ENCODE measurements at regions not wholly inside any gene's neighbourhood (a gene's known extent, or its start where the extent isn't known, plus 50 kb on each side); places are given as distances from the start of the nearest gene placed in this dataset.
A peak's percentile ranks its signal among the peaks of the same experiment; 100 is the strongest.
"Not testable (repeated sequence)": the region's sequence is repeated elsewhere in the genome, so short reads cannot be mapped to it uniquely, and the experiment has no call there.

- DNase-seq, result no peak
- in situ Hi-C loops (cut with HindIII; ENCODE audit: low pct_ligation_motif_present, low pct_unique_long_range_greater_than_20kb, low sequenced_read_pairs), result no loop called here
Measured at GRCh38 chr2:47695800-47696477, 87.0 kb upstream of the MSH6 start.

GRCh38 chr2:47694451-47694850 lies 88.5 kb upstream of the MSH6 start:
- in situ Hi-C loops (cut with HindIII; ENCODE audit: low pct_ligation_motif_present, low pct_unique_long_range_greater_than_20kb, low sequenced_read_pairs); DNase-seq: not testable (repeated sequence)

DNA sequence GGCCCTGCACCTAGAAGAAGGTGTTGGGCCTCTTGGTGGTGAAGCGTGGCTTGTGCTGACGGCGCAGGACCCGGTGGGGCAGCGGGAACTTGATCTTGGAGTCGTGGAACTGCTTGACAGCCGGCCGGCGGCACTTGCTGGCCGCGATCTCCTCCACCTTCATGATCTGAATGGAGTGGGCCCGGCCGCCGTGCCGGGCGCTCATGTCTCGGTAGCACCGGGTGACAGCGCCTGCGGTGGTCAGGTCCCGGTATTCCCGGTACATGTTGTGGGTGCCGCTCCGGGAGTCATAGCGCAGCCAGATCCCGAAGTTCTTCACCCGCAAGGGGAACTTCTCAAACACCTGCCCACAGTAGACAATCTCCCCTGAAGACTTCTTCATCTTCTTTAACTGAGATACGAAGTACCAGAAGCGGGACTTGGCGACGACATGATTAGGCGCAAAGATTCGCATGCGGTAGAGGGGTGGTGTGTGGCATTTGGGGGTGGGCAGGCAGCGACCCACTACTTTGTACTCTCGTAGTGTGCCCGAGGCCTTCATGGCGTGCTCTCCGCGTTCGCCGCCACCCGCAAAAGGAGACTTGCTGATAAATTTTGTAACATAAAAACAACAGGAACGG lies 92.1 kb upstream of the MSH6 start:
- DNase-seq; in situ Hi-C loops (cut with HindIII; ENCODE audit: low pct_ligation_motif_present, low pct_unique_long_range_greater_than_20kb, low sequenced_read_pairs): not testable (repeated sequence)

DNA sequence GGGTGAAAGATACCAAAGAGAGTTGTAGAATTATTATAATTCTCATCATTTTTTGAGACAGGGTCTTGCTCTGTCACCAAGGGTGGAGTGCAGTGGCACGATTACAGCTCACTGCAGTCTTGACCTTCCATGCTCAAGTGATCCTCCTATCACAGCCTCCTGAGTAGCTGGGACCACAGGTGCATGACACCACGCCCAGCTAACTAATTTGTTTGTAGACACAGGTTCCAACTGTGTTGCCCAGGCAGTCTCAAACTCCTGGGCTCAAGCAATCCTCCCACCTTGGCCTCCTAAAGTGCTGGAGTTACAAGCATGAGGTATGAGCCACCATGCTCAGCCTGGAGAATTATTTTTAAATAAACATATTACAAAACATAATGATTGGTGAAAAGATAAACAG lies 92.8 kb upstream of the MSH6 start:
- in situ Hi-C loops (cut with HindIII; ENCODE audit: low pct_ligation_motif_present, low pct_unique_long_range_greater_than_20kb, low sequenced_read_pairs), result no loop called here
- no peak for DNase-seq

GRCh38 chr2:47689118-47689517 lies 93.8 kb upstream of the MSH6 start:
- in situ Hi-C loops (cut with HindIII; ENCODE audit: low pct_ligation_motif_present, low pct_unique_long_range_greater_than_20kb, low sequenced_read_pairs); DNase-seq: not testable (repeated sequence)

GRCh38 chr2:47688561-47688960 lies 94.4 kb upstream of the MSH6 start:
- in situ Hi-C loops (cut with HindIII; ENCODE audit: low pct_ligation_motif_present, low pct_unique_long_range_greater_than_20kb, low sequenced_read_pairs), result no loop called here
- no peak for DNase-seq

GRCh38 chr2:47687856-47688255 lies 95.1 kb upstream of the MSH6 start:
- DNase-seq, result no peak
- in situ Hi-C loops (cut with HindIII; ENCODE audit: low pct_ligation_motif_present, low pct_unique_long_range_greater_than_20kb, low sequenced_read_pairs), result no loop called here

GRCh38 chr2:47686018-47686417 lies 96.9 kb upstream of the MSH6 start:
- no peak for DNase-seq
- in situ Hi-C loops (cut with HindIII; ENCODE audit: low pct_ligation_motif_present, low pct_unique_long_range_greater_than_20kb, low sequenced_read_pairs), result no loop called here

GRCh38 chr2:47682216-47682749 lies 100.7 kb upstream of the MSH6 start:
- in situ Hi-C loops (cut with HindIII; ENCODE audit: low pct_ligation_motif_present, low pct_unique_long_range_greater_than_20kb, low sequenced_read_pairs), result no loop called here
- no peak for DNase-seq

DNA sequence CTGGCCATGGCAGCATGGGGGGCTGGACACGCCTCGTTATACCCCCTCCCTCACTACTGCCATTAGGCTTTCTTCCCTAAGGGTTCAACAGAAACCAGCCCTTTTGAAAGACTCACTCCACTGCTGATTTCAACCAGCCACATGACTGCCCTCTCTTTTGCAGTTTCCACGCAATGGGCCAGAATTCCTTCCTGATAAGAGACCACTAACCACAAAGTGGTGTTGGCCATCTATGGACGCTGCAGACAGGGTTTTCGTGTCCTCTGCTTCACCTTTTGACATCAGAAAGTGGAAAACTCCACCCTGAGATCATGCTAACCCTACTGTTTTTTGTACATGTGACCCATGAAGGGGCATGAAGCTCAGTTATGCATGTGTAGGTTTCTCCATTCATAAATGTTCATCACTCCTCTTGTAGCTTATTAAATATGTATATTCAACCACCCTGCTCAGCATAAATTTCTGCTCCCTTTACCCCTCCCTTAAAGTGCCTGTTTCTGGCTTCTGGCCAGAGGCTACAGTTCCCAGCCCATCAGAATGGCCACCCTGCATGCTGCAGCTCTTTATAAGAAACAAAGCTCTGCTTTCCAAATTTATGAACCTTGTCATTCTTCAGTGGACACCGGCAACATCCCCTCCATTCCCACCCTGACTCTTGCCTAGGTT lies 105.6 kb upstream of the KCNK12 start:
- DNase-seq, result no peak
- in situ Hi-C loops (cut with HindIII; ENCODE audit: low pct_ligation_motif_present, low pct_unique_long_range_greater_than_20kb, low sequenced_read_pairs), result no loop called here

GRCh38 chr2:47675196-47675825 lies 104.5 kb upstream of the KCNK12 start:
- in situ Hi-C loops (cut with HindIII; ENCODE audit: low pct_ligation_motif_present, low pct_unique_long_range_greater_than_20kb, low sequenced_read_pairs), result no loop called here
- DNase-seq, result no peak

DNA sequence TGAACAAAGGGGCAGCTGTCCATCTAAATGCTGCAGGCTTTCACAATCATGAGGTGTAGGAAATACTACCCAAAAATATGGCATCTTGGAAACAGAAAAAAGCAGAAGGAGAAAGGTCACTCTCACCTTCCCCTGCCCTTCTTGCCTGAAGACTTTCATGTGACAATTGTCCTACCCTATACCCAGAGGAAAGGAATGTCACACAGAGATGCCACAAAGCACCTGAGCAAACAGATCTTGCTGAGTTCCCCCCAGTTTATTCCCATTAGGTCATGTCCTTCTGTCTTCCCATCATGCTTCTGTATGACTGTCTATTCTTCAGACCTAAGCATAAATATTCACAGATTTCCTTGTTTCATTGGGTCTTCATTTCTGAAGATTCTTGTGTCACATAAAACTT lies 95.5 kb upstream of the KCNK12 start:
- DNase-seq, result no peak
- in situ Hi-C loops (cut with HindIII; ENCODE audit: low pct_ligation_motif_present, low pct_unique_long_range_greater_than_20kb, low sequenced_read_pairs), result no loop called here

GRCh38 chr2:47664817-47665216 lies 94.0 kb upstream of the KCNK12 start:
- peak; percentile 39 for DNase-seq
- in situ Hi-C loops (cut with HindIII; ENCODE audit: low pct_ligation_motif_present, low pct_unique_long_range_greater_than_20kb, low sequenced_read_pairs), result no loop called here

GRCh38 chr2:47662552-47662951 lies 91.8 kb upstream of the KCNK12 start:
- in situ Hi-C loops (cut with HindIII; ENCODE audit: low pct_ligation_motif_present, low pct_unique_long_range_greater_than_20kb, low sequenced_read_pairs), result no loop called here
- no peak for DNase-seq

GRCh38 chr2:47661310-47661709 lies 90.5 kb upstream of the KCNK12 start:
- DNase-seq, result no peak
- in situ Hi-C loops (cut with HindIII; ENCODE audit: low pct_ligation_motif_present, low pct_unique_long_range_greater_than_20kb, low sequenced_read_pairs), result no loop called here

DNA sequence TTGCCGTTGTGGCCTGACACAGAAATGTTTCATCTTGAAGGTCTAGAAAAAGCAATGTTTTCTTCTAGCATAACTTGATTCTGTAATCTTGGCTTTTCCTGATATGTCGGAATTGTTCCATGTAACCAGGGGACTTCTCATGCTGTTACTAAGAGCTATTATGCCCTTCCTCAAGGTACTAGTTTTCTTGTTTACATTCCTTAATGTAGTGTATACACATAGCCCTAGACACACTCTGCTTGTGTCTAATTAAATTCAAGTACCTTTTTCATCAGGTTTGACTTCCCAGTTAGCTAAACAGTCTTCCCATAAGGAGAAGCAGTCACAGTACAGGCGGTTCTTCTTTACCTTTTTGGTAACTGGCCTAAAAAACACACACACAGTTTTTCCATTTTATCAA lies 89.4 kb upstream of the KCNK12 start:
- in situ Hi-C loops (cut with HindIII; ENCODE audit: low pct_ligation_motif_present, low pct_unique_long_range_greater_than_20kb, low sequenced_read_pairs), result no loop called here
- no peak for DNase-seq

- no peak for DNase-seq
- in situ Hi-C loops (cut with HindIII; ENCODE audit: low pct_ligation_motif_present, low pct_unique_long_range_greater_than_20kb, low sequenced_read_pairs), result no loop called here
Measured at GRCh38 chr2:47658646-47659320, 88.0 kb upstream of the KCNK12 start.

- no peak for DNase-seq
- in situ Hi-C loops (cut with HindIII; ENCODE audit: low pct_ligation_motif_present, low pct_unique_long_range_greater_than_20kb, low sequenced_read_pairs), result no loop called here
Measured at GRCh38 chr2:47657886-47658489, 87.2 kb upstream of the KCNK12 start.

Measured in ACHN (cell line).